Testis (tissue), 2 donors: ENCODE measurements at regions not wholly inside any gene's neighbourhood (a gene's known extent, or its start where the extent isn't known, plus 50 kb on each side); places are given as distances from the start of the nearest gene placed in this dataset.

Source experiments
- DNase-seq: peaks from one replicate; pipeline ENCODE4 v3.0.0-alpha.2; 2019
- H3K27ac ChIP-seq, 2 donors: fragments of 200-600 bp; sonication (generic); one replicate each; pipeline ENCODE4 v1.5.1; 2019
- H3K27me3 ChIP-seq: fragments of 200-600 bp; sonication (generic); one replicate; pipeline ENCODE4 v1.5.1; 2019
- H3K36me3 ChIP-seq: fragments of 200-600 bp; sonication (generic); one replicate; pipeline ENCODE4 v1.5.1; 2017; ENCODE audit warnings: low read depth; ENCODE audit errors: missing control alignments
- H3K4me1 ChIP-seq: fragments of 200-600 bp; sonication (generic); one replicate; pipeline ENCODE4 v1.5.1; 2019
- H3K4me3 ChIP-seq, 2 donors: fragments of 200-600 bp; sonication (generic); one replicate each; pipeline ENCODE4 v1.5.1; 2017 to 2019
- H3K9me3 ChIP-seq: fragments of 200-600 bp; sonication (generic); one replicate; pipeline ENCODE4 v1.5.1; 2017
- CTCF ChIP-seq, 3 experiments: fragments of 450-650 bp in 2 of 3; fragments of 200-600 bp in 1 of 3; sonication (generic) in 1 of 3; IDR thresholded peaks; one replicate each; pipeline ENCODE4 v1.5.1; 2016 to 2019; ENCODE audit warnings: antibody characterized with exemption in 3 of 3, mild to moderate bottlenecking in 2 of 3, moderate library complexity in 1 of 3
- POLR2A ChIP-seq: fragments of 450-650 bp; IDR thresholded peaks from one replicate; pipeline ENCODE4 v1.6.1; 2017; ENCODE audit warnings: antibody characterized with exemption, mild to moderate bottlenecking, moderate library complexity
- WGBS, 2 donors: methylation state at CpG; one replicate each; pipeline ENCODE4 v1.1.5; 2018; 5-methylcytosine and 5-hydroxymethylcytosine counted together
- intact Hi-C: fragments of 100-400 bp; cut with DNase I; formaldehyde crosslinking; loops from one replicate; pipeline ENCODE4 v1.15.1; 2023; ENCODE audit warnings: low total_unique reads

- H3K27me3 ChIP-seq = no peaks in the 10 kb centered on the region
- intact Hi-C loops = no loop called here
- TF ChIP-seq POLR2A (no peak), CTCF (IDR thresholded peaks at IDR 0.05) (no peak)
- H3K4me1 ChIP-seq = no peaks in the 10 kb centered on the region
- no peak for DNase-seq
- H3K36me3 ChIP-seq = no peaks in the 10 kb centered on the region
- H3K27ac ChIP-seq = no peak overlapping the region
- H3K9me3 ChIP-seq = no peaks in the 10 kb centered on the region
- no peak overlapping the region for H3K4me3 ChIP-seq
- WGBS, 2 donors = 92 to 94% methylated on average over 3 of the region's 3 CpGs
These were observed 58.6 kb downstream of the TMEM17 start for GRCh38 chr2:62447411-62447810.

- Histone ChIP-seq H3K27ac (no peak overlapping the region), H3K4me3 (no peak overlapping the region), H3K4me1 (no peaks in the 10 kb centered on the region), H3K36me3 (no peaks in the 10 kb centered on the region), H3K9me3 (no peaks in the 10 kb centered on the region), H3K27me3 (no peaks in the 10 kb centered on the region)
- TF ChIP-seq CTCF (IDR thresholded peaks at IDR 0.05) (no peak), POLR2A (no peak)
- DNase-seq = no peak
- intact Hi-C loops = no loop called here
- whole genome bisulfite sequencing, 2 donors = 88 to 90% methylated on average over 1 of the region's 1 CpG
These were observed 59.5 kb downstream of the TMEM17 start for GRCh38 chr2:62446491-62446890.

- Histone ChIP-seq H3K27ac (no peak overlapping the region), H3K4me3 (no peak overlapping the region), H3K36me3 (no peaks in the 10 kb centered on the region), H3K27me3 (no peaks in the 10 kb centered on the region), H3K4me1 (no peaks in the 10 kb centered on the region), H3K9me3 (no peaks in the 10 kb centered on the region)
- no peak for TF ChIP-seq CTCF (IDR thresholded peaks at IDR 0.05)
- TF ChIP-seq POLR2A = no peak
- DNase-seq = no peak
- intact Hi-C loops = no loop called here
- WGBS, 2 donors = 93 to 94% methylated on average over 4 of the region's 4 CpGs
These were observed 62.1 kb downstream of the TMEM17 start for GRCh38 chr2:62443886-62444285.

- no peak for DNase-seq
- TF ChIP-seq POLR2A (no peak), CTCF (IDR thresholded peaks at IDR 0.05) (no peak)
- intact Hi-C loops = no loop called here
- 92 to 100% methylated on average over 1 to 4 of the region's 4 CpGs for WGBS, 2 donors
- H3K9me3 ChIP-seq = no peaks in the 10 kb centered on the region
- no peaks in the 10 kb centered on the region for H3K36me3 ChIP-seq
- H3K27ac ChIP-seq = no peak overlapping the region
- no peak overlapping the region for H3K4me3 ChIP-seq
- H3K4me1 ChIP-seq = no peaks in the 10 kb centered on the region
- no peaks in the 10 kb centered on the region for H3K27me3 ChIP-seq
These were observed 62.5 kb downstream of the TMEM17 start for GRCh38 chr2:62443471-62443870.

- no peak overlapping the region for H3K4me3 ChIP-seq
- no peak for DNase-seq
- no peak overlapping the region for H3K27ac ChIP-seq
- no peak for TF ChIP-seq POLR2A
- TF ChIP-seq CTCF (IDR thresholded peaks at IDR 0.05) = no peak
- no peaks in the 10 kb centered on the region for H3K4me1 ChIP-seq
- intact Hi-C loops = no loop called here
- WGBS, 2 donors = 78 to 84% methylated on average over 6 of the region's 6 CpGs
- no peaks in the 10 kb centered on the region for H3K36me3 ChIP-seq
- H3K27me3 ChIP-seq = no peaks in the 10 kb centered on the region
- no peaks in the 10 kb centered on the region for H3K9me3 ChIP-seq
These were observed 64.2 kb downstream of the TMEM17 start for GRCh38 chr2:62441824-62442223.
